ENCODE measurements at regions not wholly inside any gene's neighbourhood (a gene's known extent, or its start where the extent isn't known, plus 50 kb on each side); places are given as distances from the start of the nearest gene placed in this dataset.

- TF ChIP-seq REST (IDR thresholded peaks at IDR 0.05; ENCODE audit: insufficient replicate concordance, low read depth) (no peak), SPI1 (IDR thresholded peaks at IDR 0.05; ENCODE audit: borderline replicate concordance, low read depth) (no peak), GABPA (IDR thresholded peaks at IDR 0.05; ENCODE audit: low read depth) (no peak), POLR2AphosphoS5 (IDR thresholded peaks at IDR 0.05; ENCODE audit: low read depth) (no peak), CTCF (IDR thresholded peaks at IDR 0.05; ENCODE audit: insufficient read depth, low read length) (no peak)
- no peak for DNase-seq (ENCODE audit: low read depth in 1 of 2, low spot score in 1 of 2)
- Histone ChIP-seq H3K27ac (replicated peaks) (no peak overlapping the region), H3K4me3 (replicated peaks; ENCODE audit: insufficient read depth, low read length) (no peak overlapping the region), H3K27me3 (ENCODE audit: insufficient read depth, poor library complexity, severe bottlenecking) (no peaks in the 10 kb centered on the region)
Observed at GRCh38 chr2:129702416-129703176, 276.9 kb upstream of the RAB6C start.

- no peak overlapping the region for H3K4me3 ChIP-seq (replicated peaks; ENCODE audit: insufficient read depth, low read length)
- no peaks in the 10 kb centered on the region for H3K27me3 ChIP-seq (ENCODE audit: insufficient read depth, poor library complexity, severe bottlenecking)
- no peak for DNase-seq (ENCODE audit: low read depth in 1 of 2, low spot score in 1 of 2)
- no peak overlapping the region for H3K27ac ChIP-seq (replicated peaks)
- TF ChIP-seq CTCF (IDR thresholded peaks at IDR 0.05; ENCODE audit: insufficient read depth, low read length): no peak
- no peak for TF ChIP-seq REST (IDR thresholded peaks at IDR 0.05; ENCODE audit: insufficient replicate concordance, low read depth)
- no peak for TF ChIP-seq GABPA (IDR thresholded peaks at IDR 0.05; ENCODE audit: low read depth)
- TF ChIP-seq POLR2AphosphoS5 (IDR thresholded peaks at IDR 0.05; ENCODE audit: low read depth): no peak
- TF ChIP-seq SPI1 (IDR thresholded peaks at IDR 0.05; ENCODE audit: borderline replicate concordance, low read depth): no peak
Observed at GRCh38 chr2:129705085-129705484, 274.4 kb upstream of the RAB6C start.

GRCh38 chr2:129707800-129708199 is 271.7 kb upstream of the RAB6C start:
- H3K4me3 ChIP-seq (replicated peaks; ENCODE audit: insufficient read depth, low read length): no peak overlapping the region
- H3K27me3 ChIP-seq (ENCODE audit: insufficient read depth, poor library complexity, severe bottlenecking): no peaks in the 10 kb centered on the region
- no peak for DNase-seq (ENCODE audit: low read depth in 1 of 2, low spot score in 1 of 2)
- TF ChIP-seq GABPA (IDR thresholded peaks at IDR 0.05; ENCODE audit: low read depth) (no peak), POLR2AphosphoS5 (IDR thresholded peaks at IDR 0.05; ENCODE audit: low read depth) (no peak), SPI1 (IDR thresholded peaks at IDR 0.05; ENCODE audit: borderline replicate concordance, low read depth) (no peak), REST (IDR thresholded peaks at IDR 0.05; ENCODE audit: insufficient replicate concordance, low read depth) (no peak), CTCF (IDR thresholded peaks at IDR 0.05; ENCODE audit: insufficient read depth, low read length) (no peak)
- H3K27ac ChIP-seq (replicated peaks): no peak overlapping the region

Measured in HL-60 (cell line).